GM12872 (cell line): ENCODE measurements at regions not wholly inside any gene's neighbourhood (a gene's known extent, or its start where the extent isn't known, plus 50 kb on each side); places are given as distances from the start of the nearest gene placed in this dataset.

Source experiments
- TF ChIP-seq, protein P1 (sequence below): IDR thresholded peaks from 3 replicates; pipeline ENCODE4 v1.5.1; 2011; ENCODE audit warnings: low read depth, mild to moderate bottlenecking, low read length, moderate library complexity; ENCODE audit not compliant: insufficient read depth

DNA sequence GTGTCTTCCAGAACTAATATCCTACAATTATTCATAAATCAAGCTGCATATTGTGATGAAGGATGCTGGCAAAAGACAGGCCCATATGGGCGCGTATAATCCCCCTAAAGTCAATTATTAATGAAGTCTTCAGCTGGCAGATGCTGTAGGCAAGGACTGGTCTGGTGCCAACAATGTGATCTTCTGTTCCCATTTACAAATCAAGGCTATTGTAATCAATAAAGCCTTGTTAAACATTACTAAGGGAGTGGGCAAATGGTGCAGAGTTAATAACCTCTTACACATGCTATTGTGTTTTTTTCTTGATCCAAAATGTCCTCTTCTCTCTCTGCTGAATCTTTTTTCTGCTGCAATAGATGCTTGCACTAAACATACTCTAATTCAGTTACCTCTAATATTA lies 119.0 kb downstream of the ALDH8A1 start:
- TF ChIP-seq, protein P1, sequence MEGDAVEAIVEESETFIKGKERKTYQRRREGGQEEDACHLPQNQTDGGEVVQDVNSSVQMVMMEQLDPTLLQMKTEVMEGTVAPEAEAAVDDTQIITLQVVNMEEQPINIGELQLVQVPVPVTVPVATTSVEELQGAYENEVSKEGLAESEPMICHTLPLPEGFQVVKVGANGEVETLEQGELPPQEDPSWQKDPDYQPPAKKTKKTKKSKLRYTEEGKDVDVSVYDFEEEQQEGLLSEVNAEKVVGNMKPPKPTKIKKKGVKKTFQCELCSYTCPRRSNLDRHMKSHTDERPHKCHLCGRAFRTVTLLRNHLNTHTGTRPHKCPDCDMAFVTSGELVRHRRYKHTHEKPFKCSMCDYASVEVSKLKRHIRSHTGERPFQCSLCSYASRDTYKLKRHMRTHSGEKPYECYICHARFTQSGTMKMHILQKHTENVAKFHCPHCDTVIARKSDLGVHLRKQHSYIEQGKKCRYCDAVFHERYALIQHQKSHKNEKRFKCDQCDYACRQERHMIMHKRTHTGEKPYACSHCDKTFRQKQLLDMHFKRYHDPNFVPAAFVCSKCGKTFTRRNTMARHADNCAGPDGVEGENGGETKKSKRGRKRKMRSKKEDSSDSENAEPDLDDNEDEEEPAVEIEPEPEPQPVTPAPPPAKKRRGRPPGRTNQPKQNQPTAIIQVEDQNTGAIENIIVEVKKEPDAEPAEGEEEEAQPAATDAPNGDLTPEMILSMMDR, result no peak

DNA sequence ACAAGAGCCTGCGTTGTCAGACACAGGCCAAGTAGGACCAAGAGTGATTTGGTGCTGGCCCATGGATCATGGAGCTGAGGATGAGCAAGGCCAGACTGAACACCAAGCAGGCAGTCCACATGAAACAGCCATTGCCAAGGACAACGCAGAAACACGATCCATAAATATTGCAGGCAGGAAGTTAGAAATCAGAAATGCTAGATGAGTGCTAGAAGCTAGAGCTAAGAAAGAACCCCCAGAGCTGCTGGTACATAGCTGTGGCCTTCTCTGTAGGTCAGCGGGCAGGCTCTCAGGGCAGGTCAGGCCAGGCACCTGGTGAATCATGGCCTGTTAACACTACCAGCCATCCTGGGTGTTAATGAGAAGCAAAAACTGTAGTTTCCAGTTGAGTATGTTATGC lies 119.7 kb downstream of the ALDH8A1 start:
- TF ChIP-seq, protein P1, result no peak

DNA sequence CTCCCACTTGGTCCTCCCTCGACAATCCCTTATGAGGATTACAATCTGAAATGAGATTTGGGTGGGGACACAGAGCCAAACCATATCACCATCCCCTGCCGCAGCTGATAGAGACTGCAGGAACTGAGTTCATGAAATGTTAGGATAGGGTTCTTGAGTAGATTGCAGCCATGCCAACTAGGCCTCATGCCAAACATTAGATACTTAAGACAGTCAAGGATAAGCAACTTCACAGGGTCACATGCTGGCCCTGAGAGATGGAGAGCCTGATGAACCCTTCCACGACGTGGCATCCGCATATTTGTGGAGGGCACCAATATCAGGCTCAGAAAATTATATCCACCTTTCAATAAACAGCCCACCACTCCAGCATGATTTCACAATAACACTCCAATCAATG lies 121.3 kb downstream of the ALDH8A1 start:
- TF ChIP-seq, protein P1, result no peak

DNA sequence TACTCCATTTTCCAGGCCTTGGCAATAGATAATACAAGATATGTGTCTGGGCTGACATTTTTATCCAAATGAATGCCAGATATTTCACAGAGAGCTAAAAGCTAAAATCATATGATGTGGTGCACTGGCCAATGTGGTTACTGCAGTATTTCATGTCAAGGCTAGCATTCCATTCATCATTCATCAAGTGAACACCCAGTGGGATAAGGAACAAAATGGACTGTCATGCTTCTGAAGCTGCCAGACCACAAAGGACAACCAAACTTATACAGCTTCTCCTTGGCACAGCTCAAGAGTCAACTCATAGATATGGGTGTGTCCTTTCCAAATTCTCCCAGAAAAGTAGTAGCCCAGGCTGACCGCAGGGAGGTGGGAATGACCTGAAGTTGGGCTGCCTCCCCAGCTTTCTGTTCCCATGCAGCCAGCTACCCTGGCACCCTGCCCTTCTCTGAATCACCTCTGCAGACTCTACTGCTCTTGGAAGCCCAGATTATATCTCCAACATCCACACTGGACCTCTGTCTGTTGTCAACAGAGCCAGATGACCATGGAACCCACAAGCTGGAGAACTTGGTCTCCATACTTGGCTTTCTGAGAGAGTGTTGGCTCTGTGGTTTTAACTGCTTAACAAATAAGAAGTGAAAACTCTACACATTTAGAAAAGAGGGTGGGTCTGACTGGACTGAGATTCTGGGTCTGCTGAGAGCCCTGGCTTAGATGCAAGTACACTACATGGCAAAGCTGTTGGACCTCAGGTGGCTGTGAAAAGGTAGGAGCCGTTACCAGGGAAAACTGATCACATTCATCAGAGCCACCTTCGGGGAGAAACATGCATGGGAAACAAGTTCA lies 122.8 kb downstream of the ALDH8A1 start:
- TF ChIP-seq, protein P1, result no peak

DNA sequence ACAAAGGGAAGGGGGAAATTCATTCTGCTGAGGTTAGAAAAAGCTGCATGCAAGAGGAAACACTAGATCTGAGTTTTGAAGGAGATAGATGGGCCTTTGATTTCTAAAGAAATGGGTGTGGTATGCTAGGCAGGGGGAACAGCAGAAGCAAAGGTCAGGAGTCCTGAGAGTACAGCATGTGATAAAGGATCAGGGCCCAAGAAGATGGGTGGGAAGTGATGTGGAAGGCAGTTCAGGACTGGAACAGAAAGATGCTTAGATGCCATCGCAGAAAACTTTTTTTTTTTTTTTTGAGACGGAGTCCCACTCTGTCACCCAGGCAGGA lies 126.2 kb downstream of the ALDH8A1 start:
- TF ChIP-seq, protein P1, result no peak

DNA sequence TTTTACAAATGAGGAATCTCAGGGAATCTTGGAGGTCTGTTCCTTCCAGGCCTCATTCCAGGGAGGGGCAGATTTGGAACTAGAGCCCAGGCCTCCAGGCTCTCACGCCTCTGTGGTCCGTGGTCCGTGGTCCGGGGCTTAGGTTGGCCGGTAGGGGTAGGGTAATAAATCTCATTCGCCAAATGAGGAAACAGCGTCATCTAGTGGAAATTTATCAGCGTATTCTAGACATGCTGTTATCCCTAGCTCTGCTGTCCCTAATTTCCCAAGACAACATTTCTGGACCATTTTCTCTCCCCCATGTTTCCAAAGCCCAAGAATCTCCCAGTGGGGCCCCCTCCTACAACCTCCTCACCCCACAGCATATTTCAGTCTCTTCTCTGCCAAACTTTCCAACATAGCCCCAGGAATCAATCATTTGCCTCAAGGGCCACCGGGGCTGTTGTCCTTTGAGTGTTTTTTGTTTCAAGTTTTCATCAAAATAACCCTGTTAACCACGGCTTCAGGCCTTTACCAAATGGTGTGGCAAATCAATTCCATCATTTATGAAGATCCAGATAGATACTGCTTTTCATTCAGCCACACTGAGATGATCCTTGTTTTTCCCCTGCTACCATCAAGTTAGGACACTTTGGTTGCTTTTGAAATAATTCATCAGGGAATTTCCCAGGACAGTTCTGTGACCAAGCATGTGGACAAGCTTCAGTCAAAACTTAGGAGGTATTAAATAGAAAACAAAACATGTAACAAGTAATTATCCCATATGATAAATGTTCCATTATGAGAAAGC lies 126.8 kb downstream of the ALDH8A1 start:
- TF ChIP-seq, protein P1, result peak; percentile 94
